AG04449 (cell line): ENCODE measurements at regions not wholly inside any gene's neighbourhood (a gene's known extent, or its start where the extent isn't known, plus 50 kb on each side); places are given as distances from the start of the nearest gene placed in this dataset.

Experiments used
- CTCF ChIA-PET: fragments of 350-600 bp; formaldehyde crosslinking; extraction: SDS; loops from one replicate; lab custom pipeline; 2021; ENCODE audit warnings: antibody characterized with exemption; lab: Yijun Ruan, JAX
- POLR2A ChIA-PET: fragments of 400-600, 350-600 bp; formaldehyde crosslinking; extraction: SDS; loops from one replicate; lab custom pipeline; 2020; ENCODE audit warnings: antibody characterized with exemption, inconsistent platforms; lab: Yijun Ruan, JAX
- DNase-seq: peaks from one replicate; pipeline ENCODE4 v3.0.0-alpha.2; 2010; ENCODE audit warnings: low read depth, low spot score
- H3K4me3 ChIP-seq: 2 replicates; pipeline ENCODE4 v1.5.1; 2011; ENCODE audit warnings: low read depth, mild to moderate bottlenecking, control low read depth, low read length
- TF ChIP-seq, protein P1 (sequence below): IDR thresholded peaks from one replicate; pipeline ENCODE4 v1.5.1; 2011; ENCODE audit warnings: mild to moderate bottlenecking, moderate library complexity, low read length, control low read depth, inconsistent platforms; ENCODE audit not compliant: insufficient read depth; ENCODE audit errors: missing control alignments

DNA sequence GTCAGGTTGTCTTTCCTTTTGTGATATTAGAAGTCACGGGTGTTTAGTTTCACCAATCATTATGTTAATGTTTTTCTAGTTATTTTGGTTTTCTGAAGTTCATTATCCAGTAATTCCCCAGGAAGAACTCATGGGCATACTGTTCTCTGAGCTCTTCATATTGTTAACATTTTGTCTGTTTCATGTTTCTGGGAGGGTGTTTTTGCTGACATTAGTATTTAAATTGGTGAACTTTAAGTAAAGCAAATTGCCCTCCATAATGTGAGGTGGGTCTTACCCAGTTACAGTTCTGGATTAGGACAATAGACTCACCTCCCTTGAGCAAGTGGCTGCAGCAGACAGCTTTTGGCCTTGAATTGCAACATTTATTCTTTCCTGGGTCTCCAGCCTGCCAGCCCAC is 163.4 kb downstream of the GPAT3 start:
- POLR2A ChIA-PET: no interaction called here
- TF ChIP-seq, protein P1, sequence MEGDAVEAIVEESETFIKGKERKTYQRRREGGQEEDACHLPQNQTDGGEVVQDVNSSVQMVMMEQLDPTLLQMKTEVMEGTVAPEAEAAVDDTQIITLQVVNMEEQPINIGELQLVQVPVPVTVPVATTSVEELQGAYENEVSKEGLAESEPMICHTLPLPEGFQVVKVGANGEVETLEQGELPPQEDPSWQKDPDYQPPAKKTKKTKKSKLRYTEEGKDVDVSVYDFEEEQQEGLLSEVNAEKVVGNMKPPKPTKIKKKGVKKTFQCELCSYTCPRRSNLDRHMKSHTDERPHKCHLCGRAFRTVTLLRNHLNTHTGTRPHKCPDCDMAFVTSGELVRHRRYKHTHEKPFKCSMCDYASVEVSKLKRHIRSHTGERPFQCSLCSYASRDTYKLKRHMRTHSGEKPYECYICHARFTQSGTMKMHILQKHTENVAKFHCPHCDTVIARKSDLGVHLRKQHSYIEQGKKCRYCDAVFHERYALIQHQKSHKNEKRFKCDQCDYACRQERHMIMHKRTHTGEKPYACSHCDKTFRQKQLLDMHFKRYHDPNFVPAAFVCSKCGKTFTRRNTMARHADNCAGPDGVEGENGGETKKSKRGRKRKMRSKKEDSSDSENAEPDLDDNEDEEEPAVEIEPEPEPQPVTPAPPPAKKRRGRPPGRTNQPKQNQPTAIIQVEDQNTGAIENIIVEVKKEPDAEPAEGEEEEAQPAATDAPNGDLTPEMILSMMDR: no peak
- H3K4me3 ChIP-seq: no peak overlapping the region

DNA sequence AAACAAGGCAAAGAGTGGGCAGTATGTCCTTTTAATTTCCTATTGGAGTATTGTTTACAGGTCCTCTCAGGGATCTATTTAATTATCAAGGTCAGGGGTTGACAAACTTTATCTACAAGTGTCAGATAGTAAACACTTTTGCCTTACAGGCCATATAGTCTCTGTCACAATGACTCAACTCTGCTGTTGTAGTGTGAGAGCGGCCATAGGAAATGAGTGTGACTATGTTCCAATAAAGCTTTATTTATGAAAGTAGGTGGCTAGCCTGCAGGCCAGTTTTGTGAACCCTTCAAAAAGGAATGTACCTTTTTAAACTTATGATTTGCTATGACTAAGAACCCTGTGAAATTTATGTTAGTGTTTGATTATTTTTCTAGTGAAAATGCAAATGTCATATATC is 156.1 kb downstream of the GPAT3 start:
- CTCF ChIA-PET: no interaction called here
- no peak overlapping the region for H3K4me3 ChIP-seq

More for the DNA sequence above, 163.4 kb downstream of the GPAT3 start:
- no peak for DNase-seq
- CTCF ChIA-PET: no interaction called here

DNA sequence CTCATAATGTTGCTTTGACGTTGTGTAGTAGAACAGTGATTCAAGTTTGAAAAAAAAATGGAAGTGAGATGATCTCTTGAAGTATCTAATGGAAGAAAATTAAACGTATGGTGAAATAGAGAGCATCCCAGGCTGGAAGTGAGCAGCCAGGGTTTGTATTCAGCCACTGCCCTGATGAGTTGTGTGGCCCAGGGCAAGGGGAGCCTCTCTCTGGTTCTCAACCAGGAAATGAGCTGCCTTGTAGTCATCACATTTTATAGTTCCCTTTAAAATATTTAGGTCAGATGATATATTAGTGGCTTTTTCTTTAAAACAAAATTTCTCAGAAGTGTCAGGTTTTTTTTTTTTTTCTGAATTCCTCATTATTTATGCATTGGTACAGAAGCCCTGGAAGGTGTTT is 150.3 kb downstream of the GPAT3 start:
- ChIA-PET POLR2A (no interaction called here), CTCF (interaction anchor here (1.0 kb wide), 1 partner anchor 41 kb away, joined by 3 read pairs; no protein-coding TSS in a partner anchor)
- TF ChIP-seq, protein P1: no peak
- DNase-seq: peak; percentile 9
- no peak overlapping the region for H3K4me3 ChIP-seq

More for the DNA sequence above, 156.1 kb downstream of the GPAT3 start:
- TF ChIP-seq, protein P1: no peak
- POLR2A ChIA-PET: no interaction called here
- DNase-seq: no peak

DNA sequence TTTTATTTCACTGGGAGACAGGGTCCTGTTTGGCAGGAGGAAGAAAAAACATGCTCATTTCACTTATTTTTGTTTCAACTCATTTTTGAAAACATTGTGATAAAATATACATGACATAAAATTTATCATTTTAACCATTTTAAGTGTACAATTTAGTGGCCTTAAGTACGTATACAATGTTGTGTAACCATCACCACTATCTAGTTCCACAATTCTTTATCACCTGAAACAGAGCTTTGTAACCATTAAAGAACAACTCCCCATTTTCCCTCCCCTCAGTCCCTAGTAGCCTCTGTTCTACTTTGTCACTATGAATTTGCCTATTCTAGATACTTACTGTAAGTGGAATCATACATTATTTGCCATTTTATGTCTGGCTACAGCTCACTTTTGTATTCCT is 143.8 kb downstream of the GPAT3 start:
- H3K4me3 ChIP-seq: no peak overlapping the region
- TF ChIP-seq, protein P1: no peak
- POLR2A ChIA-PET: no interaction called here
- CTCF ChIA-PET: no interaction called here
- DNase-seq: no peak

DNA sequence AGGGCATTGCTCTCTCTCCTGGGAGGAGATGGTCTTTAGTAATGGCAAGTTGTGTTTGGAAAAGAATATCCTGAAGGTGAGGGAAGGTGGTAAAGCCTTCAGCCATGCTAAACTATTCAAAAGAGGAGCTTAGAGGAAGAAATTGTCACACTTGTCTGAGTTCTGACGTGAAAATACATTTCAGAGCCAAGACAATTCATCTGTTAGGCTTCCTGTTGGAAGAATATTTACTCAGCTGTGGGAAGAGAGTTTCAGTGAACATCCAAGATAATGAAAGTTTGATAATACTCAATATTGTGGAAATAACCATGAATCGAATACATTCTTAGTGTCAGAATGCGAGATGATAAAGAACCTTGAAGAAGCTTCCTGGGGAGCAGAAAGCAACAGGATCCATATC is 143.3 kb downstream of the GPAT3 start:
- ChIA-PET POLR2A (no interaction called here), CTCF (no interaction called here)
- H3K4me3 ChIP-seq: no peak overlapping the region
- DNase-seq: no peak
- TF ChIP-seq, protein P1: no peak

DNA sequence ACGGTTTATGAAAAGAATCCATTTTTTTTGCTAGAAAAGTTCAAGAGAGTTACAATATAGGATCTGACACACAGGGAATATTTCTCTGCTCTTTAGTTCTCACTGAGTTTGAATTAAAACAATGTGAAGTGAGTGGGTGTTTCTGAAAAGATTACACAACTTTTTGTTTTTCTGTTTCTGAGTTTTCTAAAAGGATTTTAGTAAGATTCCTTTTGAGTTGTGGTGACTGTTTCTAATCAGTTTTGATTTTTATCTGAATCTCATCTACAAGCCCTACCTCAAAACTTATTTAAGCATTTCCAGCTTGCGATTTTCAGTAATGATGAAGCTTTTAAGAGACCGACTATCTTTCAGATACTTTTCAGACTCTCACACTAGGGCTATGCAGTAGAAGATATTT is 141.7 kb downstream of the GPAT3 start:
- ChIA-PET CTCF (no interaction called here), POLR2A (no interaction called here)
- DNase-seq: no peak
- TF ChIP-seq, protein P1: no peak
- no peak overlapping the region for H3K4me3 ChIP-seq
